ENCODE measurements at regions not wholly inside any gene's neighbourhood (a gene's known extent, or its start where the extent isn't known, plus 50 kb on each side); places are given as distances from the start of the nearest gene placed in this dataset.
"Not testable (repeated sequence)": the region's sequence is repeated elsewhere in the genome, so short reads cannot be mapped to it uniquely, and the experiment has no call there.

DNA sequence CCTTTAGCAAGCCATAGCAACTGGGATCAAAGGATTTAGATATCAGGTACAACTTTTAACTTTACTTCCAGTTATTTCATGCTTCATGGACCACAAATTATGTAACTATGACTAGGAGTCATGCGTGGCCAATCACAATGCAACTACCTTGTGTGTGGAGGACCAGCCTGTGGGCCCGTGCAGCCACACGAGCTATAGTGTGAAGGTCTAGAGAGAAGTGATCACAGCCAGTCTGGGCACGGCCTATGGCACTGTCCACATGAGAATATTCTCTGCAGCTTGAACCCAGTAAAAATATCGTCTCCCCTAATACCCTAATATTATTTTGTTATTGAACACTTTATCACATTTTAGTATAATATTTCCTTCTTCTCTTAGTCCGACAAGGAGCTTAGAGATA lies 464.9 kb upstream of the MIR17HG start:
- DNase-seq, result no peak

DNA sequence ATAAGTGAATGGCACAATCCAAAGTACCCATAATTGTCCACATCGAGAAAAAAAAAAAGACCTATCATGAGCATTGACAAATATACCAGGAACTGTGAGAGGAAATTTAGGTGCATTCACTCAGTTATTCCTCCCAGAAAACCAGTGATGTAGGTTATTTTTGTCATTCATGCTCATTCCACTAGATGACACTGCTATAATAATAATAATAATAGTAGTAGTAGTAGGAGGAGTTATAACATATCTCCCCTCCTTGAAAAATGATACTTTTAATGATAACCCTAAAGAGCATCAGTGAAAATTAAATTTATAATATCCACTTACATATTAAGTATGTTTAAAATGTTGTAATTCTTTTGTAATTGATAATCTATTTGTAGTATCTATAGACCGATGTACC lies 463.9 kb upstream of the MIR17HG start:
- no peak for DNase-seq

DNA sequence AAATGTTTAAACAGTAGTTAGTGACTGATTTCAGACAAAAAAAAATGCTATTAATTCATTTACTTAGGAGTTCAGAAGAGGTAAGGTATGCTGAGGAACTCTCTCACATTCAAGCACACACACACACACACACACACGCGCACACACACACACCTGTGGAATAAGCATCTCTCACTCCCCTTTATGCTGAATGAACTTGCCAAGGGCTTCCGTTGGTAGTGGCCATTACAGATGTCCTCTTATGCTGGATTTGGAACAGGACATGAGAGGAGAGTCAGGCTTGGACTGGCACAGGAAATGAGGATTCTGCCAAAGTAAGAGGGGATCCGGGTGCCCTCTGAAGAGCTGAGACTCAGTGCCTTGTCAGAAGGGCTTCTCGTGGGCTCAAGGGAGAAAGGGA lies 463.4 kb upstream of the MIR17HG start:
- DNase-seq, result no peak

DNA sequence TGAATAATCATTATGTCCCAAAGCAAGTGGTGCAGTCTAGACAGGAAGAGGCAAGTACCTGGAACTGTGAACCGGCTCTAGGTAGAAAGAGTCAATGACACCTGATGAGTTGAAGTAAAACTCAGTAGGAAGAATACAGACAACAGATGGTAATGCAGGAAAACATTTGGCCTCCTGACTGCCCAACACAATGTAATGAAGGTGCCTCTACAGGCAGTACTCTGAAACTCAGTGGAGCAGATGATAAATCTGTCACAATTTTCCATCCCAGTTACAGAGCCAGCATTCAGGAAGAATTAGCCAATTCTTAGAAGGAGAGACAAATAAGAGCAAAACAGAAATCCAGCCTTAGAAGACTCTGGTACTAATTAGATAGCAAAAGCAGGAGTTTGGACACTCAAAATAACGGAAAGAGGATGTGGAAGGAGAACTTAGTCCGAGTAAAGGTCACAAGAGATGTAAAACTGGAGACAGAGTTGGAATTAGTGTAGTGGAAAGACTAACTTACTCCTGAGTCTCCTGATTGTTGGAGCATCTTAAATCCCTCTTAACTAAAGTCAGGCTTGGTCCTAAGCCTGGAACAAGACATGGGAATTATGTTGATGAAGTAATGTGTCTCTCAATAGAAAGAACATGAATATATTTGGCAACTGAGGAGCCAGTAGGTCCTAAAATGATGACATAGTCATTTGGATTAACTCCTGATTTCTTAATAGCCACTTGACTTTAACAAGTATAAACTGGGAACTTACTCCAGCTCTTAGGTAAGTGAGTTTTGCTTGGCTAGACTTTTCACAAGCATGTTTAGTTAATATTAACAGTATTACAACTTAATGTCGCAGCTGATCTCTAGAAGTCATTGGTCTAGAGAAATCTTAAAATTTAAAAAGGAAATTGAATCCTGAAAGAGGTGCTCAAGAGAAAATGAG lies 457.3 kb upstream of the MIR17HG start:
- DNase-seq, result no peak

DNA sequence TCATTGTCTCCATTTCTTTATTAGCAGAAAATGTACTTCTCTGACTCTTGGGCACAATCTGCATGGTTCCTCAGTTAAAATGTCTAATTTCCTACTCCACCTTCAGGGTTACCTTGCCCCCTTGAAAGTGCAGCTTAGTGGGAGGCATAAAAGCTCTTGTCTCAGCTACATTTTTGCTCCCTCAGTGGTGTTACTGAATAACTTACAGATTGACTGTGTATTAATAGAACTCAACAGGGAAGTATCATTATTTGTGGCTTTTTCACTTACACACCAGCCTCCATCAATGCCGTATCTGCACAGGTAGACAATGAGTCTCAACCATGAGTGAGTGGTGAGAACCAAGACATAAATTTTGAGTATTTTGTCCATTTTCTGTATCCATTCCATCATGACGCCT lies 456.2 kb upstream of the MIR17HG start:
- no peak for DNase-seq

DNA sequence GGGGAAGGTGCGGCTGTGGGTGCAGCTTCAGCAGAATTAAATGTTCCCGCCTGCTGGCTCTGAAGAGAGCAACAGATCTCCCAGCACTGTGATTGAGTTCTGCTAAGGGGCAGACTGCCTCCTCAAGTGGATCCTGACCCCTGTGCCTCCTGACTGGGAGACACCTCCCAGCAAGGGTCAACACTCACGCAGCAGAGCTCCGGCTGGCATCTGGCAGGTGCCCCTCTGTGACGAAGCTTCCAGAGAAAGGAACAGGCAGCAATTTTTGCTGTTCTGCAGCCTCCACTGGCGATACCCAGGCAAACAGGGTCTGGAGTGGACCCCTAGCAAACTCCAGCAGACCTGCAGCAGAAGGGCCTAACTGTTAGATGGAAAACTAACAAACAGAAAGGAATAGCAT lies 454.3 kb upstream of the MIR17HG start:
- not testable (repeated sequence) for DNase-seq

DNA sequence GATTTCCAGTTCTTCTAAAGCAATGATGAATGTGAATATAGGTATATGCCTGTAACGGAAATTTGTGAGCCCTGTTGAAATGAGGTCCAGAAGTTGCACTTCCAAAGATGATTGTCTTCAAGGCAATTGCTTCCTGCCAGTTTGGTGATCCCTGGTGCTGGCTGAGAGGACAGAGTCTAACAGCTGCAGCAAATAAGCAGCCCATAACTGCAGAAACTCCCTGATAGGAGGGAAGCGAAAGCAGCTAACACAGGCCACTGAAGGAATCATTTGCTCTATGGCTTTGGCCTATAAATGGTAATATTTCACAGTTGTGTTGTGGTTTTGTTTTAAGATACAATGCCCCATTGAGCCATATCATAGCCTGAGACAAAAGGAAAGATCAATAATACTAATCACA lies 451.5 kb upstream of the MIR17HG start:
- DNase-seq, result no peak

DNA sequence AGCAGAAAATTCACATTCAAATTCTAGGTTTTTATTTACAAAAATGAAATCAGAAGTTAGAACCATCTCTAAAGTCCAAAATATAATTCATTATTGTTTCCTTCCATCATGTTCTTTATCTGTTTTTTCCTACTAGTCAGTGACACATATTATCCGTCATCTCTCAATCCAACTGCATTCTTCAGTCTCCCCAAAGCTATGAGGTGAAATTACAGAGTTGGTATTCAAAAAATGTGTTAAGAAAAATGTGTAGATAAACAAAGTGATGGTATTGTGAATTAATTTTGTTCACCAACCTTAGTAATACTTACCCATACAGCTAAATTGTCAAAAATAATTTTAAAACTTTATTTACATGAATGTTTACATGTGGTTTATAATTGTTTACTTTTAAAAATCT lies 448.7 kb upstream of the MIR17HG start:
- no peak for DNase-seq

DNA sequence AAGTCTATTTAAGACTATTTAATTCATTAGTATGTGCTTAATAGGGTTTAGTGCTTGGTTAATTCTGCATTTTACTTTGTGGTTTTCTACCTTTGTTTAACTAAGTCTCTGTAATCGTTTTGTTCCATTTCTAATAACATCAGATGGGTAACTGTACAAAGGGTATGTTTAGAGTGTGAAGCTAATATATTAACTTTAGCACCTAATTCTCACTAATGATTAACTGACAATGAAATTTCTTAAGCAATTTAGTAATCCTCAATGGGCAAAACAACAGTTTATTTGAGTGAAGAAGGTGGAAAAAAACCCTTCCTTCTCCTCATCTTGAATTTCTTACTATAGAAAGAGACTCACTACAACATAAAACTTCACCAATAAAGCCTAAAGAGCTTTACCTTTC lies 448.1 kb upstream of the MIR17HG start:
- no peak for DNase-seq

DNA sequence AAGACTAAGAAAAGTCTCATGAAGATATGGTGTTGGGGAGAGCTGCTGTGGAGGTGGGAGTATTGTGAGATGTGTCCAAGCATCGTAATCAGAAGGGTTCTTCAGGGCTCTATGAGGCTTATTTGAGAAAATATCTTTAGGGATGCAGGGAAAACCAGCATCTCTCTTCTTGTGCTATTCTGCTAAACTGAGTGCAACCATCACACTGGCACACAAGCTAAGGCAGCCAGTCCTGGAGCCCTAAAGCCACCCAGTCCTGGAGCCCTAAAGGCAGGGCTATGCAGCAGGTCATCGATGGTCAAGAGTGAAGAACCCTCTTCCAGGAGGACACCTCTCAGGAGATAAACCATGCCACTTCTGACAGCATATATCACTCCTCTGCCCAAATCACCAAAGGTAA lies 445.2 kb upstream of the MIR17HG start:
- DNase-seq, result no peak

DNA sequence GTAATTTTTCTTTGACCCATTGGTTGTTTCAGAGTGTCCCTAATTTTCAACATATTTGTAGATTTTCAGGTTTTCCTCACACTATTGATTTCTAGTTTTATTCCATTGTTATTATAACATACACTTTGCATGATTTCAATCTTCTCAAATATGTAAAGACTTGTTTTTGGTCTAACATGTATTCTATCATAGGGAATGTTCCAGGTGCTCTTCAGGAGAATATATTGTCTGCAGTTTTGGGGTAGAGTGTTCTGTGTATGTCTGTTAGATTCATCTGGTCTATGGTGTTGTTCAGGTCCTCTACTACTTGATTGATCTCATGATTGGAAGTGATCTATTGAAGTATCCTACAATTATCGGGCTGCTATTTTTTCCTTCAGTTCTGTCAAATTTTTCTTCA lies 440.9 kb upstream of the MIR17HG start:
- no peak for DNase-seq

DNA sequence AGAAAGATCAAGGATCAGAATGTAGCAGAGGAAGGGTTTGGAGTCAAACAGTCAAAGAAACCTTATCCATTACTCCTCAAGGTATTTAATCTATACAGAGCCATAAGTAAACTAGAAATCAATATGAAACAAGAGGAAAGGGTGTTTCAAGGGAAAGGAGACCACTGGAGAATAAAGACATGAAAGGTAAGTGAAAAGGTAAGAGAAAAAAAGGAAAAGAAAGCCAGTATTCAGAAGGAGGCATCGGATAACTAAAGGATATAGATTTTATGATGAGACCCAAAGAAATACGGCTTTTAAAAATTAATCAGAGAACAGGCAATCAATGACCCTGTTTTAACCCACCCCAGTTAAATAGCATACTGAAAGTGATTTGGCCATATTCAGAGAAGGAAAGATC lies 438.7 kb upstream of the MIR17HG start:
- no peak for DNase-seq

DNA sequence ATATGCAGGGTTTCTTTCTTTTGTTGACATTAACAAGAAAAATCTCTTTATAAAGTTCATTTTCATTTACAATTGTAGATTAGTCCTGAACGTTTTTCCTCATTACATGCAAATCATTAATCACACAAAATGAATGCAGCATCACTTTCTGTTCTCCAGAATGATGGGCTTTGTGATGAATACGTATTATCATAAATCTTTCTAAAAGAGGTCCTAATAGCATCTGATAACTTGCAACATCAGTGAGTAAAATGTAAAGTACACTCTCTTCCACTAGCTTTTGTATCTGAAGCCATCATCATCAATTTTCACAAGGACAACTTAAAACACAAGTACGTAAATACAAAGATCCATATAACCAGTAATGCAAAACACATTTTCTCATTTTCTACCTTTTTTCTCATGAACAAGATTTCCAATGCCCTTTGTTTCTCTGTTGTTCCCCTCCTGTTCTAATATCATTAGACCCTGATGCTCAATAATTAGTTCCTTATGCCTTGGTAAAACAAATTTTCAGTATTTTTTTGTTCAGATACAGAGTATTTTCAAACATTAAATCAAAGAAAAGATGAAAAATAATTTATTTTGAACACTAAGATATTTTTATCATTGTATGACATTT lies 437.4 kb upstream of the MIR17HG start:
- DNase-seq, result no peak

DNA sequence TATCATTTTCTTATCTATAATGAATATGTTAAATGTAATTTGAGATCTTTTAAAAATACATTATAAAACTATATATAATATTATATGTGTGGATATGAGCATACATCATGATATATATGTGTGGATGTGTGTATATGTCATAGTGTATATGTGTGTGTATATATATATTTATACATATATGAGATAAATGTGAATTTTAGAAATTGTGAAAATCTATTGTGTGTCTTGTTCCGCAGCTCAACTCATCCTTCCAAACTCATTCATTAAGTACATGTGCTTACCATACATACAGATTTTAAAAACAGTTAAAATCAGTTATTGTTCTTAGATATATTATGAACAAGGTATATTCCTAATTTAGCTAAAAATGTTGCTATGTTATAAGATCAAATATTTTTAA lies 435.2 kb upstream of the MIR17HG start:
- DNase-seq, result no peak

DNA sequence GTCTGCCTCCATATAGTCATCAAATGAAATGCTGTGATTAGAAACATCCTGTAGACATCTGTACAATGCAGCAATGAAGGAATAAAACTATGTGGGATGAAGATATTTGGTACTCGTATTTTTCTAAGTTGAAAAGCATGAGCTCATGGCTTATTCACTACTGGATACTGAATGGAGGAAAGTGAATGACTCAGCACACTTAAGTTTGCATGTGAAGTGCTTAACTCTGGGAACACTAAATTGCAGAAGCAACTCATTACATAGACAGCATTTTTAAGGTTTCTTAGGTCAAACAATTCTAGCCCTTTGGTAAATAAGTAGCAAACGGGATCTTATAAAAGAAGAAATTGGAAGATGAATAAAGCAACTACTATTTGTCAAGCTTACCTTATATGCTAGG lies 429.0 kb upstream of the MIR17HG start:
- no peak for DNase-seq

DNA sequence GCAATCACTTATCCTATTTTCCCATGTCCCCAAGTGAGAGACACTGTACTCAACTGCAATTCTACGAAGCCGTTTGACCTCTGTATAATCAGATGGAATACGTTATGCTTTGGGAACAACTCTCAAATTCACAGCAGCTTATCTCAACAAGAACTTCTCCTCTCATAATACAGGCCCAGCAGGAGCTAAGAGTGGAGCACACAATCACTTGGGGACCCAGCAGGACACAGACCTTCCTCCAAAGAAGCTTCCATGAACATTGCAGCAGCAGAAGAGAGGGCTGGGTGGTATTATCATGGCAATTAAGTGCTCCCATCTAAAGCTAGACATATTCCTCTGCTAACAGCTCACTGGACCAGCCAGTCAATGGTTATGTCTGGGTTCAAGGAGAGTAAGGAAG lies 428.3 kb upstream of the MIR17HG start:
- DNase-seq, result no peak

DNA sequence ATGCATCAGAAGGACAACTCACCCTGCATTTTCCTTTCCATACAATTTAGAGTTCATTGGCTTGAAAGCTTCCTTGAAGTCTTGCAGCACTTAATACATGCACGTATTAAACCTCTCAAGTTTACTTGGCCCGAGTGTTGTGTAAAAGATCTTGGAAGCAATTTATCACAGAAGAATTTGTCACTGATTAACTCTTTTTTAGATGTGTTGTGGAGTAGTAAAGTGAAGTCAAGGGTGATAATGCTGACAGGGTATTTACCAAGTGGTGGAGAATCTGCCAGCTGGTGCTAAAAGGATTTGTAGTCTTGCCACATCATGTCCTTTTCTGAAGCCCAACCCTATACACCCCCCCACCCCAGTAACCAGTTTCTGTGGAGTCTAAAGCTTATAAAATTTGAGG lies 421.0 kb upstream of the MIR17HG start:
- DNase-seq, result no peak

DNA sequence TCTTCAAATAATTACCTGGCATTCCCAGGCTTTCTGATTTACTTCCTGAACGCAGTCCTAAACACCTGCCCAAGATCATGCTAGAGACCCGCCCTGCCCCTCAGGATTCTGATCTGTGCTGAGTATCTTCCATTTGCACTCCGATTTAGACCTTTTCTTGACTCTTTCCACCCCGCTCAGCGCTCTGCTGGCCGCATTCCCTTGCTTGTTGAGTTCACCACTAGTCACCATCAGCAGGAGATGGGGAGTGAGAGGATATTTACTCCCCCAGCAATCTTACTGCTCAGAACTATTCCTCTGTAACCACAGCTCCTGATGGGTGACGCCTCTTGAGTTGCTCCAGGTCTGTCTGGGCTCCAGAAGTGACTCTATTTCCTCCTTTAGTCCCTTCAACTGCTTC lies 419.4 kb upstream of the MIR17HG start:
- no peak for DNase-seq

DNA sequence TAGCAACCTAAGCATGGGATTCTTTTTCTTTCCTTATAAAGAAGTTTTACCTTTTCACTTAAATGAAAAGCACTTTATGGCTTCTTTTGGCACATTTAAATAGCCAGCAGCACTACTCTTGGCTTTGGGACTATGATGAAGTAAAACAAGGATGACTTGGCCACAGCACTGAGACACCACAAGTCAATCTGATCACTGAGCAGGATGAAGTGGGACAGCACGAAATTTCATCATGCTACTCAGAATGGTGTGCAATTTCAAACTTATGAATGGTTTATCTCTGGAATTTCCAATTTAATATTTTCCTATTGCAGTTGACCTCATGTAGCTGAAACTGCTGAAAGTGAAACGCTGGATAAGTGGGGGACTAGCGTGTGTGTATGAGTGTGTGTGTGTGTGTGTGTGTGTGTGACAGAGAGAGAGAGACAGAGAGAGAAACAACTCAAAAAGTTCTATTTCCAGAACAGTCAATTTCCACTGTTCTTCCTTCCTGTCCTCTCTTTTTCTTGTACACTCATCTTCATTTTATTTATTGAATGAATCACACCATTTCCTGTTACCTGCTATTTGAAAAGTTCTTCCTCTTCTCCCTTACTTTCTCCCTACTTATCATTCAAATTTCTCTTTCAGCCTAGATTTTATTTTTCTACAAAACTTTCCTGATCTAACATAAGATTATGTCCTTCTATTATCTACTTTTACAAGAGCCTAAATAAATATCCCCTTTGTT lies 414.2 kb upstream of the MIR17HG start:
- no peak for DNase-seq

DNA sequence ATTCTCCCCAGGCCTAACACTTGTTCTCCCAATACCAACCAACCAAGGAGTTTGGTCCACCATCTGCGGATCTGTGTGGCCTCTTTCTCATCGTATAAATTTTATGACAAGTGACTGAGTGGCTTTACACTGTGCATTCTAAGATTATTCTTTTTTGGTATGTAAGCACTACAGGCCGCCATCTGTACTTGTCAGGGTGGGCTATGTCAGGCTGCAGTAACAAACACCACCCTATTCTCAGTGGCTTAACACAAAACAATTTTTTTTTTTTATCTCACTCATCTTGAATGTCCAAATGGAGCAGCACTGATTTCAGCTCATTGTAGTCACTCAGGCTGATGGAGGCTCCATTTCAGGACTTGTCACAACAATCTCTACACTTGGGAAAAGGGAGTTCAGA lies 412.7 kb upstream of the MIR17HG start:
- DNase-seq, result no peak

DNA sequence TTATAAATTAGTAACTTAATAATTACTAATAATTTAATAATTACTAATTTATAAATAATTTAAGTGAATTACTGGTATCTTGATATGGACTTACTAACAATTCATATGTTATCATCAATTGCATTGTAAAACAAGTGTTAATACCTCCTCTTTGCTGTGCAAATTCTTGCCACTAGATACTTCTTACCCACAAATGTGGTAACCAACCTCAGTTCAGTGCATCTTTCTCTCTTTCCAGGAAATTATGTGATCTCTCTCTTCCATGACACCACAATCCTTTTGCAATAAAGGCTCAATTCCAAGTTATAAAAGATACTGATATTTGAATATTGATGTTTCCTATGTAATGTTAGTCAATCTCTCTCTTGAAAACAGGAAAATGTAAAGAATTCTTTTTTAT lies 408.6 kb upstream of the MIR17HG start:
- DNase-seq, result no peak

DNA sequence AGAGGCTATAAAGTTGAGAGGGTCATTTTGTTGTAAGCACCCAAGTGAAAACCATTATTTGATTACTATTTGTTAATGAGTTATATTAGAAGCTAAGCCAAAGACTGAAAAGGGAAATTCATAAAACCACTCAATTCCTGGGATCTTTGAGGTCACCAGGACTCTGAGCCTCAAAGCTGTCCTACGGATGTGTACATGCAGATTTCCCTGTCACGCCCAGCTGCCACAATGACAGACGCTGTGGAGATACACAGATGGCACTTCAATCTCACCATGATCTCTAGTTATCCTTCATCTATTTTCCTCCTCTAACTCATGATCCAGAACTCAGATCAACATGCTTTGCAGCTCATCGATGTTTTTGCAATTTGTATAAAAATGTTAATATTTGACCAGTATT lies 403.5 kb upstream of the MIR17HG start:
- DNase-seq, result no peak

DNA sequence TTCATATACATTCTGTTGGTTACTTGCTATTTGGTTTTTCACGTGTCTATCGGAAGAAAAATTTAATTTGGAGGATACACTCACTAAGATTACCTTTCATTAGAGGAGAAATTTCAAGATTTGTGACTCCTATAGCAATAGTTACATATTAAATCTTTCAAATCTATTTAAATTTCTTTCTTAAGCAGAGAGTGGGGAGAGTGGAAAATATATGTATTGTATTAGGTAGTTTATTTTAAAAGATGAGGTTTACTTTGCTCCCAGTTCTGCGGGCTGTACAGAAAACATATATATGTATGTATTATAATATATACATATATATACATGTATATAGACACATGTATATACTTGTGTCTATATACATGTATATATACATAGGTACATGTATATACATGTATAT lies 402.3 kb upstream of the MIR17HG start:
- DNase-seq, result not testable (repeated sequence)

DNA sequence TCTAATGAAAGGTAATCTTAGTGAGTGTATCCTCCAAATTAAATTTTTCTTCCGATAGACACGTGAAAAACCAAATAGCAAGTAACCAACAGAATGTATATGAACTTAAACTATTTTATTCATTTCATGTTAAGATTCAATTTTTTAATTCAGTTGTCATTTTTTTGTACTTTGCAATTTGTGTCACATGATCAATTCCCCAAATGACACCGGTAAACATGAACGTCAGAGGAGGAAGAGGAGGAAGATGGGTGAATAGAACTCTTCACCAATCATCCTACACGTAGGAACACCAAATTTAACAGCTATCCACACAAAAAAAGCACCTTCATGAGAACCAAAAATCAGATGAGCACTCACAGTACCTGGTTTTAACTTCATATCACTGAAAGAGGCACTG lies 401.4 kb upstream of the MIR17HG start:
- not testable (repeated sequence) for DNase-seq
